Testis (tissue), 2 donors: ENCODE measurements at regions not wholly inside any gene's neighbourhood (a gene's known extent, or its start where the extent isn't known, plus 50 kb on each side); places are given as distances from the start of the nearest gene placed in this dataset.

Source experiments
- DNase-seq: peaks from one replicate; pipeline ENCODE4 v3.0.0-alpha.2; 2019
- H3K27ac ChIP-seq, 2 donors: fragments of 200-600 bp; sonication (generic); one replicate each; pipeline ENCODE4 v1.5.1; 2019
- H3K27me3 ChIP-seq: fragments of 200-600 bp; sonication (generic); one replicate; pipeline ENCODE4 v1.5.1; 2019
- H3K36me3 ChIP-seq: fragments of 200-600 bp; sonication (generic); one replicate; pipeline ENCODE4 v1.5.1; 2017; ENCODE audit warnings: low read depth; ENCODE audit errors: missing control alignments
- H3K4me1 ChIP-seq: fragments of 200-600 bp; sonication (generic); one replicate; pipeline ENCODE4 v1.5.1; 2019
- H3K4me3 ChIP-seq, 2 donors: fragments of 200-600 bp; sonication (generic); one replicate each; pipeline ENCODE4 v1.5.1; 2017 to 2019
- H3K9me3 ChIP-seq: fragments of 200-600 bp; sonication (generic); one replicate; pipeline ENCODE4 v1.5.1; 2017
- POLR2A ChIP-seq: fragments of 450-650 bp; IDR thresholded peaks from one replicate; pipeline ENCODE4 v1.6.1; 2017; ENCODE audit warnings: antibody characterized with exemption, mild to moderate bottlenecking, moderate library complexity
- WGBS, 2 donors: methylation state at CpG; one replicate each; pipeline ENCODE4 v1.1.5; 2018; 5-methylcytosine and 5-hydroxymethylcytosine counted together
- intact Hi-C: fragments of 100-400 bp; cut with DNase I; formaldehyde crosslinking; loops from one replicate; pipeline ENCODE4 v1.15.1; 2023; ENCODE audit warnings: low total_unique reads
- TF ChIP-seq, protein P1 (sequence below), 3 experiments: fragments of 450-650 bp in 2 of 3; fragments of 200-600 bp in 1 of 3; sonication (generic) in 1 of 3; IDR thresholded peaks; one replicate each; pipeline ENCODE4 v1.5.1; 2016 to 2019; ENCODE audit warnings: antibody characterized with exemption in 3 of 3, mild to moderate bottlenecking in 2 of 3, moderate library complexity in 1 of 3

DNA sequence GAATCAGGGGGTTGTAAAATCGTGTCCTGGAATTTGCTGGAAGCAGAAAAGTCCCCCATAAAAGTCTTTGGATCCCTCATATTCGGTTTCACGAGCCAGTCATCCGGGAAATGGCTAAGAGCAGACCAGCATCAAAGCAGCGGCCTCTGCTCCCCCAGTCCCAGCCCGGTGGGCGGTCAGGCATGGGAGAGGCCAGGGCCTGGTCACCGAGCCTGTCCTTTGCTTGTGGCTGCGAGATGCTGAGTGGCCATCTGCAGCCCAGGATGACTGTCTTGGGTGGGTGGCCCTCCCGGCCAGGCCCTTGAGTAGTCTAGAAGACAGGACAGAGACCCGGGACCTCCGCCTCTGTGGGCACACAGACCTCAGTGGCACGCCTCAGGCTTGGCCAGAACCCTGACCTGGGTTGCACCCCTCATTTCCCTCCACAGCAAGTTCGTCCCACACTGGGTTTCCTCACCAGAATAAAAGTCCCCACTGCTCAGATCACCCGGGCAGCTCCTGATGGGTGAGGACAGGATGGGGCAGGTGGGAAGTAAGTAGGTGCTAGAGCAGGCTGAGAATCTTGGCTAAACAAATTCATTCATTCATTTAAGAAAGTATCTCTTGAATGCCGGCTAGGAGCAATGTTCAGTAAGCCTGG, 172.1 kb downstream of the BMP7 start:
- DNase-seq = no peak
- 83 to 86% methylated on average over 10 to 16 of the region's 16 CpGs for WGBS, 2 donors
- no peak for TF ChIP-seq POLR2A
- TF ChIP-seq, protein P1, sequence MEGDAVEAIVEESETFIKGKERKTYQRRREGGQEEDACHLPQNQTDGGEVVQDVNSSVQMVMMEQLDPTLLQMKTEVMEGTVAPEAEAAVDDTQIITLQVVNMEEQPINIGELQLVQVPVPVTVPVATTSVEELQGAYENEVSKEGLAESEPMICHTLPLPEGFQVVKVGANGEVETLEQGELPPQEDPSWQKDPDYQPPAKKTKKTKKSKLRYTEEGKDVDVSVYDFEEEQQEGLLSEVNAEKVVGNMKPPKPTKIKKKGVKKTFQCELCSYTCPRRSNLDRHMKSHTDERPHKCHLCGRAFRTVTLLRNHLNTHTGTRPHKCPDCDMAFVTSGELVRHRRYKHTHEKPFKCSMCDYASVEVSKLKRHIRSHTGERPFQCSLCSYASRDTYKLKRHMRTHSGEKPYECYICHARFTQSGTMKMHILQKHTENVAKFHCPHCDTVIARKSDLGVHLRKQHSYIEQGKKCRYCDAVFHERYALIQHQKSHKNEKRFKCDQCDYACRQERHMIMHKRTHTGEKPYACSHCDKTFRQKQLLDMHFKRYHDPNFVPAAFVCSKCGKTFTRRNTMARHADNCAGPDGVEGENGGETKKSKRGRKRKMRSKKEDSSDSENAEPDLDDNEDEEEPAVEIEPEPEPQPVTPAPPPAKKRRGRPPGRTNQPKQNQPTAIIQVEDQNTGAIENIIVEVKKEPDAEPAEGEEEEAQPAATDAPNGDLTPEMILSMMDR (IDR thresholded peaks at IDR 0.05) = no peak
- no peak overlapping the region for H3K27ac ChIP-seq
- intact Hi-C loops = no loop called here
- H3K9me3 ChIP-seq = no peaks in the 10 kb centered on the region
- H3K4me1 ChIP-seq = peaks cover 3% of the 10 kb centered on the region
- no peaks in the 10 kb centered on the region for H3K36me3 ChIP-seq
- H3K4me3 ChIP-seq = no peak overlapping the region
- H3K27me3 ChIP-seq = no peaks in the 10 kb centered on the region

DNA sequence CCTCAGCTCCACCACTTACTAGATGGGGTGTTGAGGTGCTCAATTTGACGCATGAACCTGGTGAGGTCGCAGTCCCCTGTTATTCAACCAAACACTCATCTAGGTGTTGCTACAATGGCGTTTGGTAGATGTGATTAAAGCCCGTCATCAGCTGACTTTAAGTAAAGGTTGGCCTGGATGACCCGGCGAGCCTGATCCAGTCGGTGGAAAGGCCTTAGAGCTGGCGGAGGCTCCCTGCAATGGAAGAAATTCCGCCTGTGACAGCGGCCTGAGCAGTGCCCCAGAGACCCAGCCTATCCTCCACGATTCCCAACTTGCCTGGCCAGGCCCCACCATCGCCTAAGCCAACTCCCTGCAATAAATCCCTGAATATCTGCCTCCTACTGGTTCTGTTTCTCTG, 171.4 kb downstream of the BMP7 start:
- TF ChIP-seq, protein P1 (IDR thresholded peaks at IDR 0.05) = no peak
- TF ChIP-seq POLR2A = no peak
- Histone ChIP-seq H3K36me3 (no peaks in the 10 kb centered on the region), H3K27me3 (no peaks in the 10 kb centered on the region), H3K27ac (no peak overlapping the region), H3K4me3 (no peak overlapping the region), H3K9me3 (no peaks in the 10 kb centered on the region), H3K4me1 (peaks cover 3% of the 10 kb centered on the region)
- DNase-seq = no peak
- WGBS, 2 donors = 81 to 88% methylated on average over 10 to 12 of the region's 12 CpGs
- intact Hi-C loops = no loop called here

DNA sequence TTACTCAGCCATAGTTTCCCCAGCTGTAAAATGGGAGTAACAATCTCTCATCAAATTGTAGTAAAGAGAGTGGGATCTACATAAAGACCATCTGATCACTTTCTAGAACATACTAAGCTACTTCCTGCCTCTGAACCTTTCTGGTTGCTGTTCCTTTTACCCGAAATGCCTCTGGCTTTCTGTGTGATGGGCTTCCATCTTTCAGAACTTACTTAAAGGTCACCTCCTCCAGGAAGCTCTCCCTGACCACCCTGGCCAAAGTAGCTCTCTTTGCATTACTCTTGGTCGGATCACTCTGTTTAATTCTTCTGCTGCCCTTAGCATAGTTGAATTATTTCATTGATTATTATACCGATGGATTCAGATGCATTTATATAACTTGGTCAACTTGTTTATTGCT, 171.0 kb downstream of the BMP7 start:
- TF ChIP-seq, protein P1 (IDR thresholded peaks at IDR 0.05) = no peak
- no peak for TF ChIP-seq POLR2A
- H3K9me3 ChIP-seq = no peaks in the 10 kb centered on the region
- H3K4me3 ChIP-seq = no peak overlapping the region
- DNase-seq = no peak
- H3K27ac ChIP-seq = no peak overlapping the region
- peaks cover 3% of the 10 kb centered on the region for H3K4me1 ChIP-seq
- WGBS, 2 donors = 93 to 94% methylated on average over 3 of the region's 3 CpGs
- no peaks in the 10 kb centered on the region for H3K36me3 ChIP-seq
- intact Hi-C loops = no loop called here
- no peaks in the 10 kb centered on the region for H3K27me3 ChIP-seq

DNA sequence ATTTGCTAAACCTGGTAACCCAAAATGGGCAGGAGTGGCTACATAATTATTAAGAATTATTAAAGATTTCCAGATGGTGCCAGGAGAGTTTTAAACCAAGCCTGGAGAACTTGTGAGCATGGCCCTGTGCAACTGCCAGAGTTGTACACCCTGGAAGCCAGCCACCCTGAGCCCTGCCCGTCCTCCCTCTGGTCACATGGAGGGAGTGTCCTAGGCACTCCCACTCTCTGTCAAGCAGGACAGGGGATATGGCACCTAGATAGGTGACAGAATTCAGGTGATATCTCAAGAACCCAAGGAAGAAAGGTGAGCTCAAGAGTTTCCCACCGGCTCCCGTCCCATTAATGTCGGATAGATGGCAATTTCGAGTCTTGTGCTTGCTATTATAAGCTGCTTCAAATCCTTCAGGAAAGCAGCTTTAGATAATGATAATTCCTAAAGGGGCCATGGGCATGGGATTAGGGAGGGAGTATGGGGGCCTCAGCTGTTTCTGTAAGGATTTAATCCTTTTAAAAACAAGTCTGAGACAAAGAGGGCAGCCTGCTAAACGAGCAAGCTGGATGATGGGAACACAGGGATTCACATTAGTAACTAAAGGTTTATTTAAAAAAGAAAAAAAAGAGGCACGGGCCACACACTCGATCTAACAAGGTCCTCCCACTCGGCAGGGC, 169.1 kb downstream of the BMP7 start:
- 59 to 71% methylated on average over 9 of the region's 9 CpGs for WGBS, 2 donors
- peak; percentile 37 for DNase-seq
- intact Hi-C loops = no loop called here
- H3K27ac ChIP-seq = no peak overlapping the region
- no peaks in the 10 kb centered on the region for H3K36me3 ChIP-seq
- H3K27me3 ChIP-seq = no peaks in the 10 kb centered on the region
- H3K4me3 ChIP-seq = no peak overlapping the region
- no peaks in the 10 kb centered on the region for H3K9me3 ChIP-seq
- peaks cover under 1% of the 10 kb centered on the region for H3K4me1 ChIP-seq
- TF ChIP-seq, protein P1 (IDR thresholded peaks at IDR 0.05) = no peak
- no peak for TF ChIP-seq POLR2A

DNA sequence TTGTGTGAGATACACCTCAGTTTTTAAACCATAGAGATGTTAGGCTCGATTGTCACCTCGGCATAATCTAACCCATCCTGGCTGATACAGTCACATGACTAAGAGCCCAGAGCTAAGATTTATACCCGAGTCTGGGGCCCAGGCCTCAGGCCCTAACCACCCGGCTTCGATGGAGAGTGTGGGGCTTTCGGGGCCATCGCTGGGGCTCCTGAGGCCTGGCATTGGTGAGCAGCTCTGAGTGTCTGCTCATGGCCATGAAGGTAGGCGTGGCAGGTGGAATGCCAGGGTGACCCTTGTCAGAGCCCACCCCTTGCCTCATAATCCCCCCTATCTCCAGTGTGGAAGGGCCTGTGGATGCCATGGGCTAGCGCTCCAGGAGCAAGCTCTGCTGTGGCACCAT, 164.3 kb downstream of the BMP7 start:
- WGBS, 2 donors = 94 to 96% methylated on average over 3 to 9 of the region's 9 CpGs
- H3K4me3 ChIP-seq = no peak overlapping the region
- no peaks in the 10 kb centered on the region for H3K36me3 ChIP-seq
- no peaks in the 10 kb centered on the region for H3K27me3 ChIP-seq
- DNase-seq = no peak
- TF ChIP-seq, protein P1 (IDR thresholded peaks at IDR 0.05) = no peak
- TF ChIP-seq POLR2A = no peak
- H3K27ac ChIP-seq = no peak overlapping the region
- no peaks in the 10 kb centered on the region for H3K4me1 ChIP-seq
- intact Hi-C loops = no loop called here
- no peaks in the 10 kb centered on the region for H3K9me3 ChIP-seq
